A204.1 (cell line): ENCODE measurements at regions not wholly inside any gene's neighbourhood (a gene's known extent, or its start where the extent isn't known, plus 50 kb on each side); places are given as distances from the start of the nearest gene placed in this dataset.
"Not testable (repeated sequence)": the region's sequence is repeated elsewhere in the genome, so short reads cannot be mapped to it uniquely, and the experiment has no call there.

Source experiments
- FAIRE-seq: peaks from 2 replicates; lab custom pipeline; 2012; peaks lifted over from hg19 to GRCh38; lab: Jason Lieb, UNC

GRCh38 chr4:156173937-156174336 lies 220.3 kb upstream of the CTSO start:
- no peak for FAIRE-seq

- FAIRE-seq: no peak
These were observed 219.8 kb upstream of the CTSO start for GRCh38 chr4:156173486-156173885.

GRCh38 chr4:156169861-156170260 lies 216.2 kb upstream of the CTSO start:
- no peak for FAIRE-seq

- peak; percentile 85 for FAIRE-seq
These were observed 215.3 kb upstream of the CTSO start for GRCh38 chr4:156169011-156169410.

- no peak for FAIRE-seq
These were observed 214.6 kb upstream of the CTSO start for GRCh38 chr4:156168288-156168687.

- FAIRE-seq: peak; percentile 78
These were observed 205.1 kb upstream of the CTSO start for GRCh38 chr4:156158747-156159146.

GRCh38 chr4:156154978-156155377 lies 201.3 kb upstream of the CTSO start:
- FAIRE-seq: no peak

GRCh38 chr4:156146571-156146970 lies 192.9 kb upstream of the CTSO start:
- FAIRE-seq: no peak

- FAIRE-seq: no peak
These were observed 191.3 kb upstream of the CTSO start for GRCh38 chr4:156144961-156145360.

GRCh38 chr4:156138781-156139280 lies 185.2 kb upstream of the CTSO start:
- no peak for FAIRE-seq

GRCh38 chr4:156137679-156138473 lies 184.2 kb upstream of the CTSO start:
- FAIRE-seq: no peak

- FAIRE-seq: no peak
These were observed 178.5 kb upstream of the CTSO start for GRCh38 chr4:156132196-156132595.

GRCh38 chr4:156128616-156129015 lies 174.9 kb upstream of the CTSO start:
- no peak for FAIRE-seq

- no peak for FAIRE-seq
These were observed 165.0 kb upstream of the CTSO start for GRCh38 chr4:156118507-156119220.

- FAIRE-seq: no peak
These were observed 164.1 kb upstream of the CTSO start for GRCh38 chr4:156117743-156118142.

- FAIRE-seq: no peak
These were observed 163.3 kb upstream of the CTSO start for GRCh38 chr4:156116991-156117390.

- FAIRE-seq: peak; percentile 93
These were observed 159.6 kb upstream of the CTSO start for GRCh38 chr4:156113138-156113765.

- FAIRE-seq: no peak
These were observed 158.0 kb upstream of the CTSO start for GRCh38 chr4:156111686-156112085.

- FAIRE-seq: no peak
These were observed 156.6 kb upstream of the CTSO start for GRCh38 chr4:156109943-156110900.

GRCh38 chr4:156109087-156109486 lies 155.4 kb upstream of the CTSO start:
- FAIRE-seq: not testable (repeated sequence)

GRCh38 chr4:156103311-156103710 lies 149.6 kb upstream of the CTSO start:
- no peak for FAIRE-seq

GRCh38 chr4:156102411-156102810 lies 148.7 kb upstream of the CTSO start:
- FAIRE-seq: no peak
